ENCODE measurements at regions not wholly inside any gene's neighbourhood (a gene's known extent, or its start where the extent isn't known, plus 50 kb on each side); places are given as distances from the start of the nearest gene placed in this dataset.
"Not testable (repeated sequence)": the region's sequence is repeated elsewhere in the genome, so short reads cannot be mapped to it uniquely, and the experiment has no call there.

- ATAC-seq; H3K9me3 Mint-ChIP-seq (ENCODE audit: insufficient read depth); DNase-seq; H3K27ac Mint-ChIP-seq; H3K4me3 Mint-ChIP-seq; POLR2A ChIA-PET; H3K36me3 Mint-ChIP-seq (ENCODE audit: low read depth); CTCF ChIA-PET; H3K4me1 Mint-ChIP-seq (ENCODE audit: low read depth): not testable (repeated sequence)
- peaks cover 18% of the 10 kb centered on the region for H3K27me3 Mint-ChIP-seq (ENCODE audit: low read depth)
Measured at GRCh38 chr7:76679174-76679573, 52.1 kb upstream of the POMZP3 start.

- POLR2A ChIA-PET; H3K4me3 Mint-ChIP-seq; CTCF ChIA-PET; H3K36me3 Mint-ChIP-seq (ENCODE audit: low read depth); H3K27ac Mint-ChIP-seq; H3K4me1 Mint-ChIP-seq (ENCODE audit: low read depth); DNase-seq; H3K9me3 Mint-ChIP-seq (ENCODE audit: insufficient read depth); ATAC-seq: not testable (repeated sequence)
- peaks cover 16% of the 10 kb centered on the region for H3K27me3 Mint-ChIP-seq (ENCODE audit: low read depth)
Measured at GRCh38 chr7:76678500-76678899, 51.4 kb upstream of the POMZP3 start.

- DNase-seq; H3K36me3 Mint-ChIP-seq (ENCODE audit: low read depth); H3K4me3 Mint-ChIP-seq; ATAC-seq; H3K4me1 Mint-ChIP-seq (ENCODE audit: low read depth); POLR2A ChIA-PET; H3K9me3 Mint-ChIP-seq (ENCODE audit: insufficient read depth); H3K27ac Mint-ChIP-seq: not testable (repeated sequence)
- CTCF ChIA-PET: interaction anchor here (0.5 kb wide), 1 partner anchor 39 kb away, joined by 3 read pairs; no protein-coding TSS in a partner anchor
- H3K27me3 Mint-ChIP-seq (ENCODE audit: low read depth): peaks cover 13% of the 10 kb centered on the region
Measured at GRCh38 chr7:76676890-76677289, 49.8 kb upstream of the POMZP3 start.

All from activated CD8-positive, alpha-beta T cell treated with anti-CD3 and anti-CD28 coated beads, Interleukin-2, amount 10 ng/mL, durations not matched to agents 7 days and 5 days (primary cell).